HCT116 (cell line): ENCODE measurements at regions not wholly inside any gene's neighbourhood (a gene's known extent, or its start where the extent isn't known, plus 50 kb on each side); places are given as distances from the start of the nearest gene placed in this dataset.

ENCODE experiments used
- ATAC-seq: fragments of 200-7000 bp; cut with Tn5 transposase; 2 replicates; pipeline ENCODE4 v1.9.1; 2020; ENCODE audit warnings: mild to moderate bottlenecking, moderate library complexity
- BruUV-seq: library from RNA; stranded (reverse); fragments of 400-500 nt; replicated peaks from 2 replicates; lab custom pipeline; 2021; lab: Mats Ljungman, UMichigan
- CTCF ChIA-PET: fragments of 300-600 bp; sonication (Branson Sonifier 250); formaldehyde crosslinking; loops from one replicate; lab custom pipeline; 2021; ENCODE audit warnings: antibody characterized with exemption; lab: Charles Lee
- POLR2A ChIA-PET: fragments of 300-600, 350-600 bp; sonication (Branson Sonifier 250); formaldehyde crosslinking; loops from one replicate; lab custom pipeline; 2021; ENCODE audit warnings: antibody characterized with exemption; lab: Charles Lee
- RAD21 ChIA-PET, 2 experiments: fragments of 300-600 bp; sonication (Branson Sonifier 250); formaldehyde crosslinking; loops; one replicate each; lab custom pipeline; 2023; ENCODE audit warnings: low total read pairs in 2 of 2; ENCODE audit not compliant: uncharacterized antibody in 2 of 2, unreplicated experiment in 2 of 2, low non-redundant PET in 1 of 2; lab: Charles Lee
- DNase-seq: peaks from one replicate; pipeline ENCODE4 v3.0.0-alpha.2; 2010; ENCODE audit warnings: low read depth, low spot score
- H2AFZ ChIP-seq: fragments of 200-600 bp; shearing (Covaris generic), sonication (generic); 2 replicates; pipeline ENCODE4 v1.6.1; 2017; ENCODE audit warnings: low read depth, mixed run types, mixed read lengths, antibody characterized with exemption, low read length; ENCODE audit not compliant: poor library complexity, severe bottlenecking
- H3K27ac ChIP-seq: 2 replicates; pipeline ENCODE4 v1.5.1; 2012; ENCODE audit warnings: low read depth, low read length
- H3K27me3 ChIP-seq: fragments of 200-600 bp; sonication (generic); 2 replicates; pipeline ENCODE4 v1.6.1; 2016; ENCODE audit warnings: mixed run types, low read length, mixed read lengths; ENCODE audit not compliant: insufficient read depth
- H3K36me3 ChIP-seq, 2 experiments: fragments of 200-500 bp in 1 of 2; fragments of 200-600 bp in 1 of 2; sonication (Bioruptor generic) in 1 of 2; sonication (generic) in 1 of 2; 2 replicates each; pipeline versions ENCODE4 v1.5.1 to v1.6.1; 2014 to 2016; ENCODE audit warnings: low read length in 2 of 2, inconsistent platforms in 1 of 2, mixed read lengths in 1 of 2, mixed run types in 1 of 2; ENCODE audit not compliant: insufficient read depth in 2 of 2, control insufficient read depth in 1 of 2
- H3K4me1 ChIP-seq, 2 experiments: fragments of 200-600 bp in 1 of 2; sonication (generic) in 1 of 2; 2 replicates each; pipeline versions ENCODE4 v1.5.1 to v1.6.1; 2012 to 2017; ENCODE audit warnings: low read length in 2 of 2, inconsistent platforms in 1 of 2, mild to moderate bottlenecking in 1 of 2, mixed read lengths in 1 of 2, mixed run types in 1 of 2, moderate library complexity in 1 of 2; ENCODE audit not compliant: insufficient read depth in 2 of 2, control insufficient read depth in 1 of 2
- H3K4me2 ChIP-seq: fragments of 200-600 bp; sonication (generic); 2 replicates; pipeline ENCODE4 v1.6.1; 2017; ENCODE audit warnings: mixed run types, low read length, mixed read lengths
- H3K4me3 ChIP-seq, 2 experiments: fragments of 200-600 bp in 1 of 2; sonication (generic) in 1 of 2; replicated peaks in 1 of 2; 2 replicates each; pipeline ENCODE4 v1.5.1; 2011 to 2016; ENCODE audit warnings: low read length in 2 of 2, control low read depth in 1 of 2, low read depth in 1 of 2, mild to moderate bottlenecking in 1 of 2, mixed read lengths in 1 of 2, mixed run types in 1 of 2
- H3K79me2 ChIP-seq: fragments of 200-600 bp; sonication (generic); 2 replicates; pipeline ENCODE4 v1.6.1; 2017; ENCODE audit warnings: mild to moderate bottlenecking, mixed run types, low read length, moderate library complexity, mixed read lengths; ENCODE audit not compliant: insufficient read depth
- H3K9ac ChIP-seq: fragments of 200-600 bp; sonication (generic); 2 replicates; pipeline ENCODE4 v1.6.1; 2016; ENCODE audit warnings: low read length, mixed read lengths
- H3K9me2 ChIP-seq: fragments of 200-600 bp; sonication (generic), shearing (Covaris generic); 2 replicates; pipeline ENCODE4 v1.6.1; 2017; ENCODE audit warnings: mixed run types, mild to moderate bottlenecking, moderate library complexity; ENCODE audit not compliant: insufficient read depth
- H3K9me3 ChIP-seq, 2 experiments: fragments of 200-500 bp in 1 of 2; fragments of 200-600 bp in 1 of 2; sonication (Bioruptor generic) in 1 of 2; sonication (generic) in 1 of 2; 2 replicates each; pipeline ENCODE4 v1.6.1; 2014 to 2017; ENCODE audit warnings: low read length in 2 of 2, mixed read lengths in 2 of 2, inconsistent platforms in 1 of 2, low read depth in 1 of 2, mild to moderate bottlenecking in 1 of 2, mixed run types in 1 of 2, moderate library complexity in 1 of 2; ENCODE audit not compliant: control insufficient read depth in 1 of 2, insufficient read depth in 1 of 2
- H4K20me1 ChIP-seq: fragments of 200-600 bp; sonication (generic), shearing (Covaris generic); 2 replicates; pipeline ENCODE4 v1.6.1; 2017; ENCODE audit warnings: mixed run types, mild to moderate bottlenecking, moderate library complexity; ENCODE audit not compliant: insufficient read depth
- ATF3 ChIP-seq: IDR thresholded peaks from 2 replicates; pipeline ENCODE4 v1.6.1; 2012
- EGR1 ChIP-seq: IDR thresholded peaks from 2 replicates; pipeline ENCODE4 v1.6.1; 2012; ENCODE audit warnings: low read depth
- ELF1 ChIP-seq: IDR thresholded peaks from 2 replicates; pipeline ENCODE4 v1.6.1; 2012; ENCODE audit warnings: low read depth, borderline replicate concordance
- EZH2phosphoT487 ChIP-seq: fragments of 200-600 bp; IDR thresholded peaks from 2 replicates; pipeline ENCODE4 v1.6.1; 2018; ENCODE audit warnings: antibody characterized with exemption, borderline replicate concordance
- FOSL1 ChIP-seq: IDR thresholded peaks from 2 replicates; pipeline ENCODE4 v1.6.1; 2012; ENCODE audit warnings: low read depth
- JUND ChIP-seq: IDR thresholded peaks from 2 replicates; pipeline ENCODE4 v1.6.1; 2012
- MAX ChIP-seq: IDR thresholded peaks from 2 replicates; pipeline ENCODE4 v1.6.1; 2012
- POLR2AphosphoS5 ChIP-seq: IDR thresholded peaks from 2 replicates; pipeline ENCODE4 v1.6.1; 2011; ENCODE audit warnings: mild to moderate bottlenecking, low read depth, low read length, moderate library complexity
- RAD21 ChIP-seq: IDR thresholded peaks from 2 replicates; pipeline ENCODE4 v1.6.1; 2012; ENCODE audit warnings: low read depth, mild to moderate bottlenecking
- SRF ChIP-seq: IDR thresholded peaks from 2 replicates; pipeline ENCODE4 v1.6.1; 2012; ENCODE audit warnings: low read depth
- TCF7L2 ChIP-seq: IDR thresholded peaks from 2 replicates; pipeline ENCODE4 v1.7.0; 2011; ENCODE audit warnings: borderline replicate concordance, inconsistent platforms; ENCODE audit not compliant: insufficient read depth, insufficient read length; ENCODE audit errors: extremely low read depth
- ZFX ChIP-seq: fragments of 450-650 bp; IDR thresholded peaks from 2 replicates; pipeline ENCODE4 v1.6.1; 2017
- ZNF274 ChIP-seq: fragments of 200-500 bp; sonication (Bioruptor generic); IDR thresholded peaks from 2 replicates; pipeline ENCODE4 v1.6.1; 2014; ENCODE audit warnings: mild to moderate bottlenecking, low read depth, low read length, inconsistent platforms
- intact Hi-C: fragments of 100-400 bp; cut with micrococcal nuclease; formaldehyde crosslinking; loops from 2 replicates; pipeline ENCODE4 v1.10.0; 2022

- Histone ChIP-seq H4K20me1 (no peaks in the 10 kb centered on the region), H3K9ac (peak overlapping the region; percentile 38; the same call in 1 of the 2 replicates), H3K79me2 (peaks cover 24% of the 10 kb centered on the region), H3K4me2 (peak overlapping the region; percentile 46), H3K4me1 (peaks cover 10 to 51% of the 10 kb centered on the region in 2 experiments), H3K4me3 (no peak overlapping the region), H2AFZ (no peak overlapping the region), H3K9me3 (no peaks in the 10 kb centered on the region), H3K27me3 (no peaks in the 10 kb centered on the region), H3K36me3 (no peaks in the 10 kb centered on the region), H3K27ac (no peak overlapping the region), H3K9me2 (no peaks in the 10 kb centered on the region)
- ATAC-seq (peak; percentile 61; the same call in 1 of the 2 replicates), DNase-seq (no peak)
- CTCF ChIA-PET, result no interaction called here
- POLR2A ChIA-PET, result no interaction called here
- no peak for TF ChIP-seq ZNF274
- no peak for TF ChIP-seq FOSL1
- no peak for TF ChIP-seq EZH2phosphoT487
- no peak for TF ChIP-seq MAX
- TF ChIP-seq POLR2AphosphoS5, result no peak
- no peak for TF ChIP-seq SRF
- TF ChIP-seq EGR1, result no peak
- TF ChIP-seq JUND, result no peak
- no peak for TF ChIP-seq ATF3
- TF ChIP-seq ZFX, result no peak
- TF ChIP-seq ELF1, result no peak
- no peak for TF ChIP-seq RAD21
- TF ChIP-seq TCF7L2, result no peak
- intact Hi-C loops, result no loop called here
- no TSS peak for BruUV-seq
- RAD21 ChIA-PET, result no interaction called here
Observed at GRCh38 chr19:46967578-46968032, 52.0 kb upstream of the NPAS1 start.
